GM10248 (cell line): ENCODE measurements at regions not wholly inside any gene's neighbourhood (a gene's known extent, or its start where the extent isn't known, plus 50 kb on each side); places are given as distances from the start of the nearest gene placed in this dataset.
"Not testable (repeated sequence)": the region's sequence is repeated elsewhere in the genome, so short reads cannot be mapped to it uniquely, and the experiment has no call there.

Experiments used
- CTCF ChIA-PET: fragments of 300-600 bp; sonication (Branson Sonifier 250); formaldehyde crosslinking; extraction: SDS; loops from one replicate; lab custom pipeline; 2021; ENCODE audit warnings: antibody characterized with exemption; lab: Yijun Ruan, JAX
- POLR2A ChIA-PET: fragments of 350-650 bp; sonication (Branson Sonifier 250); formaldehyde crosslinking; extraction: SDS; loops from one replicate; lab custom pipeline; 2020; ENCODE audit warnings: antibody characterized with exemption; lab: Yijun Ruan, JAX
- DNase-seq: peaks from one replicate; pipeline ENCODE4 v3.0.0; 2012; ENCODE audit errors: extremely low spot score
- TF ChIP-seq, protein P1 (sequence below): IDR thresholded peaks from 2 replicates; pipeline ENCODE4 v1.5.1; 2012; ENCODE audit warnings: mild to moderate bottlenecking, low read depth; ENCODE audit errors: extremely low read depth, missing control alignments, control extremely low read depth

DNA sequence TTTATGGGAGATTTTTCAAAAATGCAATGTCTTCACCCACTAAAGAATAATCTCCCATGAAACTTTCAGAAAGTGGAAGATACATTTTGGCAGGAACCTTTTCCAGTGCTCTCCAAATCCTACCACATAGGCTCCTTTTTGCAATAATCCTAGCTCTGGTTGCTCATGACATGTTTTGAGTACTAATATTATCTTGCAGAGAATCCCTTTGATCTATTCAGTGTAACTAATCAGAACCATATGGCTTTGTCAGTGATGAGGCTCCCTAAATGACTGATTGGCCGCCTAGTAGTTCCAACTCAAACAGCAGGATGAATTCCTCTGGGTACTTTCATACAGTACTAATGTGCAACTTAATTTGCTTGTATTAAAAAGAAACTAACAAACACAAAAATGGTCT lies 544.0 kb upstream of the FAM98A start:
- ChIA-PET CTCF (no interaction called here), POLR2A (no interaction called here)
- TF ChIP-seq, protein P1, sequence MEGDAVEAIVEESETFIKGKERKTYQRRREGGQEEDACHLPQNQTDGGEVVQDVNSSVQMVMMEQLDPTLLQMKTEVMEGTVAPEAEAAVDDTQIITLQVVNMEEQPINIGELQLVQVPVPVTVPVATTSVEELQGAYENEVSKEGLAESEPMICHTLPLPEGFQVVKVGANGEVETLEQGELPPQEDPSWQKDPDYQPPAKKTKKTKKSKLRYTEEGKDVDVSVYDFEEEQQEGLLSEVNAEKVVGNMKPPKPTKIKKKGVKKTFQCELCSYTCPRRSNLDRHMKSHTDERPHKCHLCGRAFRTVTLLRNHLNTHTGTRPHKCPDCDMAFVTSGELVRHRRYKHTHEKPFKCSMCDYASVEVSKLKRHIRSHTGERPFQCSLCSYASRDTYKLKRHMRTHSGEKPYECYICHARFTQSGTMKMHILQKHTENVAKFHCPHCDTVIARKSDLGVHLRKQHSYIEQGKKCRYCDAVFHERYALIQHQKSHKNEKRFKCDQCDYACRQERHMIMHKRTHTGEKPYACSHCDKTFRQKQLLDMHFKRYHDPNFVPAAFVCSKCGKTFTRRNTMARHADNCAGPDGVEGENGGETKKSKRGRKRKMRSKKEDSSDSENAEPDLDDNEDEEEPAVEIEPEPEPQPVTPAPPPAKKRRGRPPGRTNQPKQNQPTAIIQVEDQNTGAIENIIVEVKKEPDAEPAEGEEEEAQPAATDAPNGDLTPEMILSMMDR, result no peak

DNA sequence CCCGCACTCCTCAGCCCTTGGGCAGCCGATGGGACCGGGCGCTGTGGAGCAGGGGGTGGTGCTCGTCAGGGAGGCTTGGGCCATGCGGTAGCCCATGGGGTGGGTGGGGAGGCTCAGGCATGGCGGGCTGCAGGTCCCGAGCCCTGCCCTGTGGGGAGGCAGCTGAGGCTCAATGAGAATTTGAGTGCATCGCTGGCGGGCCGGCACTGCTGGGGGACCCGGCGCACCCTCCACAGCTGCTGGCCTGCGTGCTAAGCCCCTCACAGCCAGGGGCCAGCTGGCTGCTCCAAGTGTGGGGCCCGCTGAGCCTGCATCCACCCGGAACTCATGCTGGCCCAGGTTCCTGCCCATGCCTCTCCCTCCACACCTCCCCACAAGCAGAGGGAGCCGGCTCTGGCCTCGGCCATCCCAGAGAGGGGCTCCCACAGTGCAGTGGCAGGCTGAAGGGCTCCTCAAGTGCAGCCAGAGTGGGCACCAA lies 543.5 kb upstream of the FAM98A start:
- CTCF ChIA-PET, POLR2A ChIA-PET, DNase-seq: not testable (repeated sequence)

More for the DNA sequence above, 544.0 kb upstream of the FAM98A start:
- no peak for DNase-seq

DNA sequence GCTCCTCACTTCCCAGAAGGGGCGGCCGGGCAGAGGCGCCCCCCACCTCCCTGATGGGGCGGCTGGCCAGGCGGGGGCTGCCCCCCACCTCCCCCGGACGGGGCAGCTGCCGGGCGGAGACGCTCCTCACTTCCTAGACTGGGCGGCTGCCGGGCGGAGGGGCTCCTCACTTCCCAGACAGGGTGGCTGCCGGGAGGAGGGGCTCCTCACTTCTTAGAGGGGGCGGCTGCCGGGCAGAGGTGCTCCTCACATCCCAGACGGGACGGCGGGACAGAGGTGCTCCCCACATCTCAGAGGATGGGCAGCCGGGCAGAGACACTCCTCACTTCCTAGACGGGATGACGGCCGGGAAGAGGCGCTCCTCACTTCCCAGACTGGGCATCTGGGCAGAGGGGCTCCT lies 534.0 kb upstream of the FAM98A start:
- DNase-seq, POLR2A ChIA-PET, CTCF ChIA-PET: not testable (repeated sequence)

DNA sequence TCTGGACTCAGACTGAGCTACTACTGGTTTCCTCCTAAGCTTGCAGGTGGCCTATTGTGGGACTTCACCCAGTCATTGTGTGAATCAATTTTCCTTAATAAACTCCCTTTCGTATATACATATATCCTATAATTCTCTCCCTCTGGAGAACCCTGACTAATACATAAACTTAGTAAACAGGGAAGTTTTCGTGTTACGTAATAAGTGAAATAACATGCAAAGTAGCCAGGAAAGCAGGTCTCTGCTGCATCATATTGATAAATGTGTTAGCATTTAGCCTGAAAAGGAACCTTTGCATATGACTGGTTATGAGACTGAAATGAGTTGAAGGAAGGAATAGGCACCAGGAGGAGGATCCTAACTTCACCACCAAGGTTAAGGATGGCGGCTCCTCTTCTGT lies 527.2 kb upstream of the FAM98A start:
- ChIA-PET POLR2A (no interaction called here), CTCF (interaction anchor here (1.6 kb wide), 1 partner anchor 21 kb away, joined by 3 read pairs; no protein-coding TSS in a partner anchor)
- TF ChIP-seq, protein P1, result no peak
- DNase-seq, result no peak

DNA sequence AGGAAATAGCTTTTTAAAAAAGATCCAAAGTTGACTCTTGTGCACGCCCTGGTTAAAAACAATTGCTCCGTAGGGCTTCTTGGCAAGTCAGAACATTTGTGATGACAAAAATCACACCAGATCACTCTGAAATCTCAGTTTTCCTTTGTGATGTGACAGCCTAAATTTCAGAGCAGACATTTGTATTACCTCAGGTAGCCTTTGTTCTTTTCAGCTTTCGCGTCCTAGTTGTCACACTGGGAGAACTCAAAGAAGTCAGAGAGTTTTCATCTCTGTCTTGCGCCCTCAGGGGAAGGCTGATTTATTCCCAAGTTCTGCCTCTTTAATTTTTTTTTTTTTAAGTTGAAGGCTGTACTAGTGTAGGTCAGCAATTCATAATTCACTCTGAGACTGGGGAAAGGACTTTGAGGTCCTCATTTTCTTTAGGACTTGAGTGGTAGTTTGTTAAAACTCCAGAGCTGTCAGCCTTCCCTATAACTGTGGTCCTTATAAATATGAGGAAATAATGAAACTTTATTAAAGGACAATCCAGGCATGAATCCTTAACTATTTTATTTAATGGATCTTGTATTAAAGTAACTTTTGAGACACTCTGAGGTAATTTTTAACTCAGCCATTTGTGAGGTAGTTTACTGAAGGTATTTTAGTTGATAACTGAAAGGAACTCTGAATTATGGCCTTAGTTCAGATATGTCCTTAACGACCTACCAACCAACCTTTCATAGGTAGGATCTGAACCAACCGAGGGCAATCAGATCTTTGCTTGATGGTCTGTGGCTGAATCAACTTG lies 525.1 kb upstream of the FAM98A start:
- ChIA-PET POLR2A (no interaction called here), CTCF (interaction anchor here (1.3 kb wide), 1 partner anchor 22 kb away, joined by 3 read pairs; no protein-coding TSS in a partner anchor)
- no peak for DNase-seq
- TF ChIP-seq, protein P1, result no peak

DNA sequence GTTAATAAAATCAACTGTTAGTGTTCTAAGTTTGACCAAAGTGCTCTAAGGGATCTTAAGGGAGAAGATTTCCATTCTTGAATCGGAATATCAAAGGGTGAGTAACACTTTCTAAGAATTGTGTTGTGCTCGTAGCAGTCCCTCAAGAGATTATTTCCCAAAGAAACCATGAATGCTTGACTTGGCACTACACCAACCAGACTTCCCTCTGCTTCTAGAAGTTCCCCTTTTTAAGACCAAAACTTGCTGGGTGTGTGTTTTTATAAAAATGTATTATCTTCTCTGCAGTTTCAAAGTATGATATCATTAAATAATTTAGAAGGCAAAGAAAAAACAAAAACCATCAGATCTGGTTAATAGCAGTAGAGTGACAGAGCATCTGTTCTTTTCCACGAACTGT lies 522.0 kb upstream of the FAM98A start:
- CTCF ChIA-PET, result no interaction called here
- no peak for DNase-seq
- TF ChIP-seq, protein P1, result no peak
- POLR2A ChIA-PET, result no interaction called here

DNA sequence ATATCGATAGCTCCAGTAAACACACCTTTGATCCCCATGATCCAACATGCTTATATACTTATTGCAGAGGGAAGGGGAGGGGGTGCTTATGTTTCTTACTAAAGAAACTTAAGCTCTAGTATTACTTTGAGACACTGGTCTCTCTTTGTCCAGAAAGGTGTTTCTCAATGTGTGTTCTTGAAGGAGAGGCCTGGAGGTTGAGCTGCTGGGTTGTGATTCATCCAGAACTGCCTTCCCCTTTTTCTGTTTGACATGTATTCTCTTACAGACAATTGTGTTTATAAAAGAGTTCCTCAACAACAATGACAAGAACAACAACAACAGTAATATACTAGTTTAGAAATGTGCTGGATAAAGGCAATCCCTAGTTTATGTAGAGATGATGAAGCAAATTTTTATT lies 516.0 kb upstream of the FAM98A start:
- POLR2A ChIA-PET, result no interaction called here
- TF ChIP-seq, protein P1, result no peak
- no peak for DNase-seq
- CTCF ChIA-PET, result interaction anchor here (1.1 to 1.6 kb wide), 2 partner anchors 18 to 19 kb away, joined by 3 to 4 read pairs; no protein-coding TSS in a partner anchor

DNA sequence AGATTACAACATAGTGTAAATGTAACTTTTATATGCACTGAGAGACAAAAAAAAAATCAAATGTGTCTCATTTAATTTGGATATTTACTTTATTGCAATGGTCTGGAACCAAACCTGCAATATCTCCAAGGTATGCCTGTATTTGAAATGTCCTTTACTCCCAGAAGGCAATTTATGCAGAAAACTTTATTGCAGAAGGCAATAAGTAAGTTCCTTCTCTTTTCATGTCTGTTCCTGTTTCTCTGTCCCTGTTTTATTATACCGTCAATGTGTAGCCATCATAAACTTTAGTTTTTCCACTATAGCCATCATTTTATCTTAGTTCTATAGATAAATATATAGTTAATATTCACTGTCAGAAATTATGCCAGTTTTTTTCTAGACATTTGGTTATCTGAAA lies 513.1 kb upstream of the FAM98A start:
- DNase-seq, result no peak
- ChIA-PET POLR2A (no interaction called here), CTCF (no interaction called here)
- TF ChIP-seq, protein P1, result no peak
